ENCODE measurements at regions not wholly inside any gene's neighbourhood (a gene's known extent, or its start where the extent isn't known, plus 50 kb on each side); places are given as distances from the start of the nearest gene placed in this dataset.

GRCh38 chr17:55620023-55620422 lies 102.6 kb downstream of the TMEM100 start:
- intact Hi-C loops (cut with DNase I; ENCODE audit: low total_unique reads) = no loop called here
- WGBS, 2 donors = 74 to 82% methylated on average over 3 of the region's 3 CpGs
- DNase-seq (ENCODE audit: low spot score in 2 of 2) = no peak
- H3K4me3 ChIP-seq (ENCODE audit: low read depth, poor library complexity, severe bottlenecking) = no peak overlapping the region
- TF ChIP-seq POLR2A (IDR thresholded peaks at IDR 0.05) (no peak), CTCF (IDR thresholded peaks at IDR 0.05) (no peak)

DNA sequence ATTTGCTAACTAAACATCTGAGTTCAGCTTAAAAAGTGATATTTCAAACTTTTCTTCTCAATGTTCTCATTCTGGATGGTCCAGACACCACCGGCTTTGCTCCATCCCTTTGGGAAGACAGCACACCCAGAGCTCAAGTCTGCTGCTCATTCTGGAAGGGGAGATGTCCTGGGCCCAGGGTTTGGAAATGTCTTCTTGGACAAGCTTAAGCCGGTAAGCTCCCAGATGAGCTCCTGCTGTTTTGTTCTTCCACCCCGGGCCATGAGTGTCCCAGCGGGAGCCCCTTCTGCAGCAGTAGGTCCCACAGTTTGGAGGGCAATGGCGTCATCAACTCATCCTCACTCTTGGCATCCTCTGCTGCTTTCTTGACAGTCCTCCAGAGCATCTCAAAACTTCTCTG lies 105.2 kb downstream of the TMEM100 start:
- TF ChIP-seq CTCF (IDR thresholded peaks at IDR 0.05) (no peak), POLR2A (IDR thresholded peaks at IDR 0.05) (no peak)
- intact Hi-C loops (cut with DNase I; ENCODE audit: low total_unique reads) = no loop called here
- WGBS, 2 donors = 93 to 96% methylated on average over 5 of the region's 5 CpGs
- no peak overlapping the region for H3K4me3 ChIP-seq (ENCODE audit: low read depth, poor library complexity, severe bottlenecking)
- DNase-seq (ENCODE audit: low spot score in 2 of 2) = no peak

GRCh38 chr17:55614061-55614460 lies 102.8 kb upstream of the SMIM36 start:
- TF ChIP-seq POLR2A (IDR thresholded peaks at IDR 0.05) (no peak), CTCF (IDR thresholded peaks at IDR 0.05) (no peak)
- intact Hi-C loops (cut with DNase I; ENCODE audit: low total_unique reads) = no loop called here
- no peak for DNase-seq (ENCODE audit: low spot score in 2 of 2)
- WGBS, 2 donors = 74 to 78% methylated on average over 2 of the region's 2 CpGs
- no peak overlapping the region for H3K4me3 ChIP-seq (ENCODE audit: low read depth, poor library complexity, severe bottlenecking)

DNA sequence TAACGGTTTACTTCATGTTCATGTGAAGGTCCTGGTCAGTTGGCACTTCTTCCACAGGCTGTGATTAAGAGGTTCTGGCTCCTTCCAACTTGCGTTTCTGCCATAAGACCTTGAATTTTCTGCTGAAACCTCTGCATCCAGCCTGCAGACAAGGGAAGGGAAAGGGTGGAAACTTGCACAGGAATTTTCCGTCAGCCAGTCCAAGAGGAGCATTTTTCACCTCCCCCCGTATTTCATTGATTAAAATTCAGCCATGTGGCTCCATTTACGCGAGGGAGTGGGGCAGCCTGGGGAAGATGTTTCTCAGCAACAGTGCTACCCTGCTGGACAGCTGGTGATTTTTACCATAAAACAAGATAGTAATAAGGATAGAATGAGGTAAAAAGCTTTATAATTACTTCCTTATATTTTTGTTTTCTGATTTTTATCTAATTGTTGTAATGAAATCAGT lies 101.5 kb upstream of the SMIM36 start:
- no peak overlapping the region for H3K4me3 ChIP-seq (ENCODE audit: low read depth, poor library complexity, severe bottlenecking)
- 43 to 48% methylated on average over 6 of the region's 6 CpGs for WGBS, 2 donors
- DNase-seq (ENCODE audit: low spot score in 2 of 2) = no peak
- TF ChIP-seq CTCF (IDR thresholded peaks at IDR 0.05) (no peak), POLR2A (IDR thresholded peaks at IDR 0.05) (no peak)
- intact Hi-C loops (cut with DNase I; ENCODE audit: low total_unique reads) = no loop called here

DNA sequence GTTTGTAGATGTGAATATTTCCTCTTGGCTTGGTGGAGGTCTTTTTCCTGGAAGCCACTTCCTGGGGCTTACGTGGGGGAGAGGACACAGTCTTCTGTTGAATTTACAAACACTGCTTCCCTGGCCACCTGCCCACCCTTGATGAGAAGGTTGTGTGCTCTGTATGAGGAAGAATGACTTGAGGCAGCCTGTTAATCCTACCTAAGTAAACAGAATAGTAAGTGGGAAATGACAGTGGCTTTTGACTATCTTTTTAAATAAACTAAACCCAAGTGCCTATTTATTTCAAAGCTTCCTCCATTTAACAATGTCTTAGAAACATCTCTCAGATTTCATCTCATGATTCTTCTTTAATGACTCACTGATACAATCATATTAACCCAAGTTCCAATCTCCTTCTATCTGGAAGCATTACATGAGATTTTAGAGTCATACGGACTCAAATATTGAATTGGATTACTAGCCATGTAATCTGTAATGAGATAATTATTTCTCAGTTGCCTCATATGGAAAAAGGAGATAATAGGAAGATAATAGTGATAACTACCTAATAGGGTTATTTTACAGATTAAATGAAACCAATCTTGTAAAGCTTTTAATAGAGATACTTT lies 96.6 kb upstream of the SMIM36 start:
- intact Hi-C loops (cut with DNase I; ENCODE audit: low total_unique reads) = no loop called here
- peak in 1 of 2 donors; percentile 24 for DNase-seq (ENCODE audit: low spot score in 2 of 2)
- TF ChIP-seq CTCF (IDR thresholded peaks at IDR 0.05) = no peak
- TF ChIP-seq POLR2A (IDR thresholded peaks at IDR 0.05) = no peak
- WGBS, 2 donors = 11 to 21% methylated on average over 2 of the region's 2 CpGs
- no peak overlapping the region for H3K4me3 ChIP-seq (ENCODE audit: low read depth, poor library complexity, severe bottlenecking)

GRCh38 chr17:55606488-55606815 lies 95.2 kb upstream of the SMIM36 start:
- DNase-seq (ENCODE audit: low spot score in 2 of 2) = no peak
- WGBS, 2 donors = 63 to 81% methylated on average over 1 of the region's 1 CpG
- H3K4me3 ChIP-seq (ENCODE audit: low read depth, poor library complexity, severe bottlenecking) = no peak overlapping the region
- TF ChIP-seq POLR2A (IDR thresholded peaks at IDR 0.05) (no peak), CTCF (IDR thresholded peaks at IDR 0.05) (no peak)
- intact Hi-C loops (cut with DNase I; ENCODE audit: low total_unique reads) = no loop called here

All from lower leg skin (tissue), 4 donors.